ENCODE measurements at regions not wholly inside any gene's neighbourhood (a gene's known extent, or its start where the extent isn't known, plus 50 kb on each side); places are given as distances from the start of the nearest gene placed in this dataset.

GRCh38 chr1:199472018-199472417 lies 555.5 kb upstream of the NR5A2 start:
- no peaks in the 10 kb centered on the region for H3K27me3 ChIP-seq (ENCODE audit: control insufficient read depth, insufficient read depth, low read length)

GRCh38 chr1:199472978-199473377 lies 554.5 kb upstream of the NR5A2 start:
- Histone ChIP-seq H3K27me3 (ENCODE audit: control insufficient read depth, insufficient read depth, low read length) (no peaks in the 10 kb centered on the region), H3K4me1 (ENCODE audit: control insufficient read depth in 2 of 3, insufficient read depth in 2 of 3, low read depth in 1 of 3, low read length in 3 of 3) (no peaks in the 10 kb centered on the region), H3K9ac (ENCODE audit: low read length in 3 of 3) (no peak overlapping the region), H3K27ac (ENCODE audit: low read depth in 2 of 2, low read length in 2 of 2) (no peak overlapping the region), H3K4me3 (ENCODE audit: low read length in 3 of 3) (no peak overlapping the region), H3K36me3 (ENCODE audit: control insufficient read depth in 2 of 3, insufficient read depth in 3 of 3, low read length in 3 of 3) (no peaks in the 10 kb centered on the region), H3K9me3 (ENCODE audit: control insufficient read depth in 2 of 3, insufficient read depth in 1 of 3, low read length in 3 of 3) (no peaks in the 10 kb centered on the region)
- no peak for FAIRE-seq
- DNase-seq = peak in 1 of 5 donors; percentile 16
- TF ChIP-seq CTCF (IDR thresholded peaks at IDR 0.05; ENCODE audit: borderline replicate concordance, extremely low read depth, insufficient read depth) = no peak
- intact Hi-C loops (cut with DNase I) = no loop called here

More at GRCh38 chr1:199472018-199472417, 555.5 kb upstream of the NR5A2 start:
- Histone ChIP-seq H3K36me3 (ENCODE audit: control insufficient read depth in 2 of 3, insufficient read depth in 3 of 3, low read length in 3 of 3) (no peaks in the 10 kb centered on the region), H3K27ac (ENCODE audit: low read depth in 2 of 2, low read length in 2 of 2) (no peak overlapping the region), H3K9ac (ENCODE audit: low read length in 3 of 3) (no peak overlapping the region), H3K4me3 (ENCODE audit: low read length in 3 of 3) (no peak overlapping the region), H3K4me1 (ENCODE audit: control insufficient read depth in 2 of 3, insufficient read depth in 2 of 3, low read depth in 1 of 3, low read length in 3 of 3) (no peaks in the 10 kb centered on the region), H3K9me3 (ENCODE audit: control insufficient read depth in 2 of 3, insufficient read depth in 1 of 3, low read length in 3 of 3) (no peaks in the 10 kb centered on the region)
- no peak for FAIRE-seq
- no peak for DNase-seq
- no peak for TF ChIP-seq CTCF (IDR thresholded peaks at IDR 0.05; ENCODE audit: borderline replicate concordance, extremely low read depth, insufficient read depth)
- intact Hi-C loops (cut with DNase I) = no loop called here

GRCh38 chr1:199474738-199475137 lies 552.8 kb upstream of the NR5A2 start:
- FAIRE-seq = peak; percentile 39
- Histone ChIP-seq H3K9me3 (ENCODE audit: control insufficient read depth in 2 of 3, insufficient read depth in 1 of 3, low read length in 3 of 3) (no peaks in the 10 kb centered on the region), H3K36me3 (ENCODE audit: control insufficient read depth in 2 of 3, insufficient read depth in 3 of 3, low read length in 3 of 3) (no peaks in the 10 kb centered on the region), H3K9ac (ENCODE audit: low read length in 3 of 3) (no peak overlapping the region), H3K4me3 (ENCODE audit: low read length in 3 of 3) (no peak overlapping the region), H3K4me1 (ENCODE audit: control insufficient read depth in 2 of 3, insufficient read depth in 2 of 3, low read depth in 1 of 3, low read length in 3 of 3) (no peaks in the 10 kb centered on the region), H3K27me3 (ENCODE audit: control insufficient read depth, insufficient read depth, low read length) (no peaks in the 10 kb centered on the region), H3K27ac (ENCODE audit: low read depth in 2 of 2, low read length in 2 of 2) (no peak overlapping the region)
- no peak for TF ChIP-seq CTCF (IDR thresholded peaks at IDR 0.05; ENCODE audit: borderline replicate concordance, extremely low read depth, insufficient read depth)
- intact Hi-C loops (cut with DNase I) = no loop called here
- no peak for DNase-seq

GRCh38 chr1:199482426-199482825 lies 545.1 kb upstream of the NR5A2 start:
- Histone ChIP-seq H3K4me1 (ENCODE audit: control insufficient read depth in 2 of 3, insufficient read depth in 2 of 3, low read depth in 1 of 3, low read length in 3 of 3) (no peaks in the 10 kb centered on the region), H3K36me3 (ENCODE audit: control insufficient read depth in 2 of 3, insufficient read depth in 3 of 3, low read length in 3 of 3) (no peaks in the 10 kb centered on the region), H3K27me3 (ENCODE audit: control insufficient read depth, insufficient read depth, low read length) (no peaks in the 10 kb centered on the region), H3K9ac (ENCODE audit: low read length in 3 of 3) (no peak overlapping the region), H3K27ac (ENCODE audit: low read depth in 2 of 2, low read length in 2 of 2) (no peak overlapping the region), H3K4me3 (ENCODE audit: low read length in 3 of 3) (no peak overlapping the region), H3K9me3 (ENCODE audit: control insufficient read depth in 2 of 3, insufficient read depth in 1 of 3, low read length in 3 of 3) (no peaks in the 10 kb centered on the region)
- DNase-seq (no peak), FAIRE-seq (no peak)
- no peak for TF ChIP-seq CTCF (IDR thresholded peaks at IDR 0.05; ENCODE audit: borderline replicate concordance, extremely low read depth, insufficient read depth)
- intact Hi-C loops (cut with DNase I) = no loop called here

Data from kidney (tissue), 13 donors.